IMR-90 (cell line): ENCODE measurements at regions not wholly inside any gene's neighbourhood (a gene's known extent, or its start where the extent isn't known, plus 50 kb on each side); places are given as distances from the start of the nearest gene placed in this dataset.

Source experiments
- ATAC-seq: fragments of 200-7000 bp; cut with Tn5 transposase; 2 replicates; pipeline ENCODE4 v1.9.1; 2020; ENCODE audit warnings: low read depth, mild to moderate bottlenecking, moderate library complexity
- BruUV-seq: library from RNA; stranded (reverse); fragments of 400-500 nt; replicated peaks from 2 replicates; lab custom pipeline; 2021; lab: Mats Ljungman, UMichigan
- CTCF ChIA-PET: fragments of 300-600 bp; formaldehyde crosslinking; extraction: SDS; loops from one replicate; lab custom pipeline; 2021; ENCODE audit warnings: antibody characterized with exemption; lab: Yijun Ruan, JAX
- POLR2A ChIA-PET: fragments of 300-600 bp; sonication (Branson Sonifier 250); formaldehyde crosslinking; loops from one replicate; lab custom pipeline; 2022; ENCODE audit warnings: antibody characterized with exemption; ENCODE audit not compliant: unreplicated experiment; lab: Charles Lee
- DNase-seq: peaks from one replicate; pipeline ENCODE4 v3.0.0; 2013
- H2AFZ ChIP-seq: replicated peaks from 2 replicates; pipeline ENCODE3; 2013; ENCODE audit warnings: low read length, mild to moderate bottlenecking; ENCODE audit not compliant: poor library complexity
- H2AK5ac ChIP-seq: 2 replicates; pipeline ENCODE4 v1.6.1; 2013; ENCODE audit warnings: low read depth, low read length, inconsistent platforms
- H2AK9ac ChIP-seq: replicated peaks from 2 replicates; pipeline ENCODE3; 2013; ENCODE audit warnings: mild to moderate bottlenecking, low read depth, low read length, moderate library complexity; ENCODE audit not compliant: poor library complexity
- H2BK120ac ChIP-seq: 2 replicates; pipeline ENCODE4 v1.6.1; 2013; ENCODE audit warnings: low read depth, low read length, inconsistent platforms
- H2BK15ac ChIP-seq: 3 replicates; pipeline ENCODE4 v1.6.1; 2013; ENCODE audit warnings: low read depth, low read length, inconsistent platforms
- H2BK20ac ChIP-seq: 2 replicates; pipeline ENCODE4 v1.6.1; 2013; ENCODE audit warnings: low read depth, mild to moderate bottlenecking, inconsistent platforms, low read length, moderate library complexity
- H2BK5ac ChIP-seq: 2 replicates; pipeline ENCODE4 v1.6.1; 2013; ENCODE audit warnings: mild to moderate bottlenecking, low read depth, low read length, inconsistent platforms; ENCODE audit not compliant: poor library complexity, severe bottlenecking
- H3K14ac ChIP-seq: replicated peaks from 2 replicates; pipeline ENCODE4 v1.6.1; 2013; ENCODE audit warnings: low read depth, low read length, inconsistent platforms
- H3K18ac ChIP-seq: 2 replicates; pipeline ENCODE4 v1.6.1; 2013; ENCODE audit warnings: low read depth, low read length, control low read depth
- H3K23ac ChIP-seq: 2 replicates; pipeline ENCODE4 v1.6.1; 2013; ENCODE audit warnings: low read depth, low read length, inconsistent platforms
- H3K27ac ChIP-seq: 2 replicates; pipeline ENCODE4 v1.5.1; 2013; ENCODE audit warnings: mild to moderate bottlenecking, control low read depth, low read length; ENCODE audit not compliant: insufficient read depth
- H3K27me3 ChIP-seq: 2 replicates; pipeline ENCODE4 v1.6.1; 2013; ENCODE audit warnings: low read length; ENCODE audit not compliant: control insufficient read depth, insufficient read depth
- H3K36me3 ChIP-seq: 2 replicates; pipeline ENCODE4 v1.6.1; 2013; ENCODE audit warnings: low read length, mixed read lengths; ENCODE audit not compliant: control insufficient read depth, insufficient read depth
- H3K4ac ChIP-seq: 2 replicates; pipeline ENCODE4 v1.6.1; 2013; ENCODE audit warnings: low read depth, low read length, inconsistent platforms
- H3K4me1 ChIP-seq: 2 replicates; pipeline ENCODE4 v1.6.1; 2013; ENCODE audit warnings: low read length, mixed read lengths; ENCODE audit not compliant: control insufficient read depth, insufficient read depth
- H3K4me2 ChIP-seq: 2 replicates; pipeline ENCODE4 v1.6.1; 2013; ENCODE audit warnings: low read depth, mild to moderate bottlenecking, control low read depth, low read length, moderate library complexity
- H3K4me3 ChIP-seq: 2 replicates; pipeline ENCODE4 v1.5.1; 2013; ENCODE audit warnings: low read depth, mild to moderate bottlenecking, control low read depth, low read length, moderate library complexity; ENCODE audit not compliant: insufficient read depth
- H3K56ac ChIP-seq: 2 replicates; pipeline ENCODE4 v1.6.1; 2013; ENCODE audit warnings: low read length, inconsistent platforms; ENCODE audit not compliant: insufficient read depth; ENCODE audit errors: extremely low read depth
- H3K79me1 ChIP-seq, 2 experiments: 2 replicates each; pipeline ENCODE4 v1.6.1; 2013; ENCODE audit warnings: low read length in 2 of 2, inconsistent platforms in 1 of 2, low read depth in 1 of 2
- H3K9ac ChIP-seq: 2 replicates; pipeline ENCODE4 v1.6.1; 2013; ENCODE audit warnings: low read depth, low read length, control low read depth
- H3K9me1 ChIP-seq: 2 replicates; pipeline ENCODE4 v1.6.1; 2013; ENCODE audit warnings: low read length, inconsistent platforms; ENCODE audit not compliant: insufficient read depth
- H3K9me3 ChIP-seq: 2 replicates; pipeline ENCODE4 v1.6.1; 2013; ENCODE audit warnings: low read length; ENCODE audit not compliant: control insufficient read depth, insufficient read depth
- H4K20me1 ChIP-seq: 2 replicates; pipeline ENCODE4 v1.6.1; 2013; ENCODE audit warnings: low read length, inconsistent platforms; ENCODE audit not compliant: insufficient read depth
- H4K5ac ChIP-seq: 2 replicates; pipeline ENCODE4 v1.6.1; 2013; ENCODE audit warnings: mild to moderate bottlenecking, low read depth, low read length, control low read depth
- H4K8ac ChIP-seq, 2 experiments: 2 replicates each; pipeline ENCODE4 v1.6.1; 2013; ENCODE audit warnings: low read depth in 2 of 2, low read length in 2 of 2, control low read depth in 1 of 2, inconsistent platforms in 1 of 2
- H4K91ac ChIP-seq: 2 replicates; pipeline ENCODE4 v1.6.1; 2013; ENCODE audit warnings: low read depth, low read length, inconsistent platforms; ENCODE audit not compliant: insufficient read depth
- BHLHE40 ChIP-seq: fragments of 150-350 bp; IDR thresholded peaks from 2 replicates; pipeline ENCODE4 v1.6.1; 2016; ENCODE audit warnings: mild to moderate bottlenecking, low read depth, low read length
- CHD1 ChIP-seq: IDR thresholded peaks from 2 replicates; pipeline ENCODE4 v1.6.1; 2012; ENCODE audit warnings: low read depth, low read length, improper control_type of control experiment
- CTCF ChIP-seq: conservative IDR thresholded peaks from 2 replicates; pipeline ENCODE4 v1.5.1; 2012; ENCODE audit warnings: mild to moderate bottlenecking, low read depth, low read length, improper control_type of control experiment
- FOS ChIP-seq: fragments of 150-350 bp; IDR thresholded peaks from 2 replicates; pipeline ENCODE4 v1.6.1; 2016; ENCODE audit warnings: low read depth, low read length
- MAFK ChIP-seq: IDR thresholded peaks from 2 replicates; pipeline ENCODE4 v1.6.1; 2012; ENCODE audit warnings: low read depth, low read length, improper control_type of control experiment
- MAZ ChIP-seq: IDR thresholded peaks from 2 replicates; pipeline ENCODE4 v1.6.1; 2012; ENCODE audit warnings: low read depth, mild to moderate bottlenecking, low read length, improper control_type of control experiment, moderate library complexity, borderline replicate concordance
- MXI1 ChIP-seq: IDR thresholded peaks from 2 replicates; pipeline ENCODE4 v1.6.1; 2012; ENCODE audit warnings: low read depth, mild to moderate bottlenecking, low read length, moderate library complexity, borderline replicate concordance
- NFE2L2 ChIP-seq: fragments of 150-350 bp; IDR thresholded peaks from 2 replicates; pipeline ENCODE4 v1.6.1; 2016; ENCODE audit warnings: low read depth, mild to moderate bottlenecking, low read length
- POLR2A ChIP-seq: IDR thresholded peaks from 2 replicates; pipeline ENCODE4 v1.6.1; 2012; ENCODE audit warnings: mild to moderate bottlenecking, low read depth, low read length
- RAD21 ChIP-seq: IDR thresholded peaks from 2 replicates; pipeline ENCODE4 v1.6.1; 2012; ENCODE audit warnings: low read length, improper control_type of control experiment
- RCOR1 ChIP-seq: IDR thresholded peaks from 2 replicates; pipeline ENCODE4 v1.6.1; 2012; ENCODE audit warnings: mild to moderate bottlenecking, low read length, improper control_type of control experiment; ENCODE audit not compliant: insufficient replicate concordance
- RFX5 ChIP-seq: IDR thresholded peaks from 2 replicates; pipeline ENCODE4 v1.8.0; 2012; ENCODE audit warnings: low read depth, mild to moderate bottlenecking, low read length, moderate library complexity
- SMC3 ChIP-seq: fragments of 150-350 bp; IDR thresholded peaks from 2 replicates; pipeline ENCODE4 v1.6.1; 2016; ENCODE audit warnings: low read depth, mild to moderate bottlenecking, antibody characterized with exemption, low read length, moderate library complexity
- dilution Hi-C: fragments of 300-500 bp; cut with HindIII; formaldehyde crosslinking; loops from one replicate; pipeline ENCODE4 v1.14.3; 2018; ENCODE audit warnings: low sequenced_read_pairs; ENCODE audit not compliant: unreplicated experiment
- in situ Hi-C: fragments of 300-500 bp; cut with MboI; formaldehyde crosslinking; loops from 3 replicates; pipeline ENCODE4 v1.14.3; 2019; ENCODE audit warnings: low sequenced_read_pairs, inconsistent platforms, mixed read lengths
- intact Hi-C: fragments of 100-400 bp; cut with micrococcal nuclease; formaldehyde crosslinking; loops from 2 replicates; pipeline ENCODE4 v1.10.0; 2022
- TF ChIP-seq, protein P1 (sequence below): fragments of 150-350 bp; IDR thresholded peaks from 2 replicates; pipeline ENCODE4 v1.6.1; 2017; ENCODE audit warnings: mild to moderate bottlenecking, antibody characterized with exemption, low read length, low read depth

DNA sequence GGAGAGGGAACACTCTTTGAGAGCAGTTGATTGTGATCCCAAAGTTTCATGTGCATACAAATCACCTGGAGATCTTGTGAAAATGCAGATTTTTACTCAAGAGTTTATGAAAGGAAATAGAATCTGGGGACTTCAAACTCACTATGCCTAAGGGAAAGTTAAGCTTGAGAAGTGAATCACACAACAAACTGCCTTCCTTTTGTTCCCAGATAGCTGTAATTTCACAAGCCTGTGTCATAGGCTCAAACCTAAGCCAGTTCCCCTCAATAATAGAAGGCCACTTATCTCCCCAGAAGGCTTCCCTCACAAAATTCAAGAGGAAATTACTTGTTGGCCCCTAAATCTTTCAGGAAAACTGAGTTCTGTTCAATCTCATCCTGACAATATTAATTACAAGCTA lies 132.8 kb upstream of the MAGEB16 start:
- H3K14ac ChIP-seq = no peak overlapping the region
- TF ChIP-seq POLR2A (no peak), BHLHE40 (no peak), MAZ (no peak), CHD1 (no peak), RAD21 (no peak), MAFK (no peak), FOS (no peak), SMC3 (no peak), RFX5 (no peak), MXI1 (no peak), NFE2L2 (no peak), CTCF (no peak), RCOR1 (no peak)
- TF ChIP-seq, protein P1, sequence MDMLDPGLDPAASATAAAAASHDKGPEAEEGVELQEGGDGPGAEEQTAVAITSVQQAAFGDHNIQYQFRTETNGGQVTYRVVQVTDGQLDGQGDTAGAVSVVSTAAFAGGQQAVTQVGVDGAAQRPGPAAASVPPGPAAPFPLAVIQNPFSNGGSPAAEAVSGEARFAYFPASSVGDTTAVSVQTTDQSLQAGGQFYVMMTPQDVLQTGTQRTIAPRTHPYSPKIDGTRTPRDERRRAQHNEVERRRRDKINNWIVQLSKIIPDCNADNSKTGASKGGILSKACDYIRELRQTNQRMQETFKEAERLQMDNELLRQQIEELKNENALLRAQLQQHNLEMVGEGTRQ = no peak
- H3K4me1 ChIP-seq = no peaks in the 10 kb centered on the region
- H2BK5ac ChIP-seq = no peak overlapping the region
- no peaks in the 10 kb centered on the region for H3K36me3 ChIP-seq
- in situ Hi-C loops (no loop called here), intact Hi-C loops (no loop called here), dilution Hi-C loops (no loop called here)
- no peak overlapping the region for H3K18ac ChIP-seq
- H3K27ac ChIP-seq = no peak overlapping the region
- DNase-seq (no peak), ATAC-seq (no peak)
- no peak overlapping the region for H2BK20ac ChIP-seq
- H3K9me1 ChIP-seq = no peaks in the 10 kb centered on the region
- no TSS peak for BruUV-seq
- CTCF ChIA-PET = interaction anchor here (0.9 kb wide), 1 partner anchor 14 kb away, joined by 3 read pairs; no protein-coding TSS in a partner anchor
- H3K4me2 ChIP-seq = no peak overlapping the region
- no peaks in the 10 kb centered on the region for H4K20me1 ChIP-seq
- H4K91ac ChIP-seq = no peak overlapping the region
- H2BK15ac ChIP-seq = no peak overlapping the region
- H2BK120ac ChIP-seq = no peak overlapping the region
- H3K27me3 ChIP-seq = no peaks in the 10 kb centered on the region
- no peak overlapping the region for H3K4ac ChIP-seq
- no peak overlapping the region for H2AK5ac ChIP-seq
- no peak overlapping the region for H2AFZ ChIP-seq
- no peak overlapping the region for H4K5ac ChIP-seq
- no peak overlapping the region for H2AK9ac ChIP-seq
- no peak overlapping the region for H3K23ac ChIP-seq
- no peaks in the 10 kb centered on the region; the same call in 1 of the 2 replicates for H3K9me3 ChIP-seq
- H3K9ac ChIP-seq = no peak overlapping the region
- no peak overlapping the region for H4K8ac ChIP-seq
- H3K56ac ChIP-seq = no peak overlapping the region
- no peak overlapping the region for H3K4me3 ChIP-seq
- H3K79me1 ChIP-seq = no peaks in the 10 kb centered on the region
- POLR2A ChIA-PET = no interaction called here
